Right hindlimb (tissue), 1 donor: ENCODE measurements at regions not wholly inside any gene's neighbourhood (a gene's known extent, or its start where the extent isn't known, plus 50 kb on each side); places are given as distances from the start of the nearest gene placed in this dataset.

Experiments
- DNase-seq: peaks from one replicate; pipeline ENCODE4 v3.0.0-alpha.2; 2018

GRCh38 chr19:31567776-31568175 is 218.5 kb upstream of the TSHZ3 start:
- no peak for DNase-seq

GRCh38 chr19:31568724-31569123 is 219.5 kb upstream of the TSHZ3 start:
- no peak for DNase-seq

GRCh38 chr19:31570718-31571117 is 221.5 kb upstream of the TSHZ3 start:
- no peak for DNase-seq

- no peak for DNase-seq
Measured at GRCh38 chr19:31572102-31572975, 223.1 kb upstream of the TSHZ3 start.

GRCh38 chr19:31572976-31573298 is 223.7 kb upstream of the TSHZ3 start:
- DNase-seq = no peak

- no peak for DNase-seq
Measured at GRCh38 chr19:31574251-31574973, 225.2 kb upstream of the TSHZ3 start.

GRCh38 chr19:31575846-31576335 is 226.7 kb upstream of the TSHZ3 start:
- no peak for DNase-seq

GRCh38 chr19:31578326-31578725 is 229.1 kb upstream of the TSHZ3 start:
- DNase-seq = no peak

DNA sequence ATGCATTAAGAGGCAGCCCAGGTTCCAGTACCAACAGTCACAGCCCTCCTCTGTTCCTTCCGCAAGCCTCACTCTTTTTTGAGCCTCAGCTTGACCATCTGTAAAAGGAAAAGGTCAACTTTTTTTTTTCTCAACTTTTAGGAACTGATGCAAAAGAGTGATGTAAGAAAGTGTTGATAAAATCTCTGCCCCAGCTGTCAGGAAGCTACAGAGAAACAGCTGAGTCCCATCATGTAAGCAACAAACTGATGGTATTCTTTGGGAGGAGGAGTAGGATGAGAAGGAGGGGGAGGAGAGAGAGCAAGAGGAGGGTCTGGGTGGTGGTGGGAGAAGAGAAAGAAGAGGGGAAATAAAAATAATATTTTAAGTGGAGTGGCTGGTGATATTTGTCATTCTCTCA is 233.9 kb upstream of the TSHZ3 start:
- DNase-seq = no peak

DNA sequence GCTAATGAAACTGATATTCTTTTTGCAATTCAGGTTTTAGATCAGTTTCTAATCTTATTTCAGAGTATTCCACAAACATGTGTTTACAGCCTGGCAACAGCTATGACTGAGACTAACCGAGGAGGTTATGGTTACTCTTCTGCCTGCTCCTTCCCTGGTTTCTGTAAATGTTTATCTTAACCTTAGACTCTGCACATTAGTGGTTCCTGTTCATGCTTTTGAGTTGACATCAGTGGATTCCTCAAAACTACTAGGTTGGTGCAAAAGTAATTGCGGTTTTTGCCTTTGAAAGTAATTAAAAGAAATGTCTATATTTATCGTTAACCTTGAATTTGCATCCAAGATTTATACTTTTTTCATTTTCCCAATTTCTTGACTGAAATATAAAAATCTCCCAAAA is 237.0 kb upstream of the TSHZ3 start:
- DNase-seq = no peak

GRCh38 chr19:31589109-31589508 is 239.9 kb upstream of the TSHZ3 start:
- no peak for DNase-seq

DNA sequence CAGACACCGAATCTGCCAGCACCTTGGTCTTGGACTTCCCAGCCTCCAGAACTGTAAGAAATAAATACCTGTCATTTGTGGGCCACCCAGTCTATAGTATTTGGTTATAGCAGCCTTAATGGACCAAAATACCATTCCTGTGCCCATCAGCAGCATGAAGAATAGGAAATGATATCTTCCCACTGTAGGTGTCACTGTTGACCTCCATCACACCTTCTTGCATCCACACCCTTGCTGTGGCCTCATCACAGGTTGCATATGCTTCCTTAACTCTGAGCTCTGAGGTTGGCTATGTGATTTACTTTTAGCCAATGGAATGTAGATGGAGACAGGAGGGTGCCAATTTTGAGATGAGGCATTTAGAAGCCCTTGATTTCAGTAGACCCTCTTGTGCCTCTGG is 242.0 kb upstream of the TSHZ3 start:
- no peak for DNase-seq

DNA sequence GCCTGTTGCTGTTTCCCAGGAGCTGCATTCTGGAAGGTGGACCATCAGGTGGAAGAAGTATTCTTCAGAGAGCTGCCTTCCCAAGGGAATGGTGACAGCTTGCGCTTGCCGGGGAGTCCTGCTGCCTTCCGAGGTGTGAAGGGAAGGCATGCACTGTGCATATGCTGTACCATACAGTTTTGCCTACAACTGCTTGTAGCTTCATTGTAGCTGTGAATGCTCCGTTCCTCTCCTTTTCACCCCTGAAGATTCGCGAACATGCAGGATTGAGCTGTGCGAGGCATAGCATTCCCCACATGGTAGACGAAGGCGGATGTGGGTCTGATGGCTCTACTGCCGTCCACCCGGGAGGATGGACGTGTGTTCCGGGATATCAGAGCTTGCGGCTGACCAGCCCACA is 243.2 kb upstream of the TSHZ3 start:
- no peak for DNase-seq

GRCh38 chr19:31594701-31595100 is 245.5 kb upstream of the TSHZ3 start:
- DNase-seq = no peak

- DNase-seq = no peak
Measured at GRCh38 chr19:31595521-31595920, 246.3 kb upstream of the TSHZ3 start.

DNA sequence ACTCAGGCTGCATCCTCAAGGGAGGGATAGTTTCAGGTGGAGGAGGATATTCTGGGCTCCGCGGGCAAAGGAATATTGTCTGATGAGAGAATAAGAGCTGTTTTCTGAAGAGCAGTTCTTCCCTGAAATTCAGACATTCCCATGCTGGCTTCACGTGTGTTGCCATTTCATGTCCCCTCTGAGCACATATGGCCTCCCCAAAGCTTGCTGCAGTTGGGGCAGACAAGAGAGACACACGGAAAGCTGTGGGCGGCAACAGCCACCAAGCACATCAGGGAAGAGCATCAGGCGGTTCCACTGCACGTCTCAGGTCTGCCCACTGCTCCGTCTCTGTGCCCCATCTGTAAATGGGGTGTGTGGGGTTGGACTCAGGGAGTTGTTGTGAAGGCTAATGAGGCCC is 247.5 kb upstream of the TSHZ3 start:
- DNase-seq = no peak

GRCh38 chr19:31597616-31598015 is 248.4 kb upstream of the TSHZ3 start:
- no peak for DNase-seq

DNA sequence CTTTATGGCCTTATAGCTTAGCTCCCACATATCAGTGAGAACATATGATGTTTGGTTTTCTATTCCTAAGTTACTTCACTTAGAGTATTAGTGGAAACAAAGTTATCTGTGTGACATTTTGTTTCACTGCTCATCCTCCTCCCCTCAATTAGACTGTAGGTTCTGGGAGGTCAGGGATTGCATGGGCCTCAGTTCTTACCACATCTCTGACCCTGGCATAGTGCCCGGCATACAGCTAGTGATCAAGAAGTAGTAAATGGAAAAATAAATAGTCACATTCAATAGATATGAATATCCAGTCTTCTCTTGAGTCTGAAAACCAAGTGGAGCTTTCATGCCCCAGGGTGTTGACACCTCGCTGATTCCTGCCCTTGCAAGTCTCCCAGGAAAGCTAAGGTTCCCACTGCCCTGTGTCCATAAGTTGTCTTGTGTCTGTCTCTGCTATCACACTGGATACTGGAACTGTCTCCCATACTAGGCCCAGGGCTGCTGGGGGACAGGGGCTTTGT is 249.5 kb upstream of the TSHZ3 start:
- no peak for DNase-seq

DNA sequence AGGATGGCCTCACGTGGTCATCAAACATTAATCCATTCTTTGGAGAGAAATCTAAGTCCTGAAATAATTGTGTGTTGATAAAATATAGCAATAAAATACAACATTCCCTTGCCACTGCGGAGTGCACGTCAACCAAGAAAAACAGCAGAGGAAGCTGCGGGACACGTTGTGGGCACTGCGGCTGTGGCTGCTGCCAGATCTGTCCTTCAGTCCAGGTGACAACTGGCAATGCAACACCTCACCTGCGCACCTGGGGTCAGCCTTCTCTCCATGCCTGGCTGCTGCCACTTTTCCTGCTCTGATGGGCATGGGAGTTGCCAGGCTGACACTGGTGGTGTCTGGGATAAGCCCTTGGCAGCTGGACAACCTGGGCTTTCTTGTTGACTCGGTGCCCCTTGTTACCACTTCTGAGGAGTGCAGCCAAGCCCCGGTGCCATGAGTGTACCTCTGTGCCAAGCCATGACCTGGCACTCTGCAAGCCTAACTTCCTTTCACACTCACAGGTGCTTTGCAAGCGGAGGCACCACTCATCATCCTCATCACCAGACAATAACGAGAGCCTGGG is 251.6 kb upstream of the TSHZ3 start:
- DNase-seq = no peak

DNA sequence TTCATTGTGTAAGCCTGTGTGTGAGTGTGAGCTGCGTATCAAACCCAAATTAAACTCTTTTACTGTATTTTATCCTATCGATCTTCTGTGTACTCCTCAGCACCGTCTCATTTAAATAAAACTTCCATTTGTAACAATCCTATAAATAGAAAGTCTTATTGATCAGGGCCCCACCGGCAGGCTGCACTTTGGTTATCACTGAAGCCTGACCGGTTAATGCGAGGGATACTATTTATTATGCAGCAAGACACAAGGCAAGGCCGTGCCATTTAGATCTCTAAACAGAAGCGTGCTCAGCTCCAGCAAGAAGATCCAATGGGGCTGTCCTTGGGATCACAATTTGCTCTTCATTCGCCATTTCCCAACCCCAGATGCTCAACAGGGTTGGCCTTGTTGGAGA is 252.6 kb upstream of the TSHZ3 start:
- no peak for DNase-seq

DNA sequence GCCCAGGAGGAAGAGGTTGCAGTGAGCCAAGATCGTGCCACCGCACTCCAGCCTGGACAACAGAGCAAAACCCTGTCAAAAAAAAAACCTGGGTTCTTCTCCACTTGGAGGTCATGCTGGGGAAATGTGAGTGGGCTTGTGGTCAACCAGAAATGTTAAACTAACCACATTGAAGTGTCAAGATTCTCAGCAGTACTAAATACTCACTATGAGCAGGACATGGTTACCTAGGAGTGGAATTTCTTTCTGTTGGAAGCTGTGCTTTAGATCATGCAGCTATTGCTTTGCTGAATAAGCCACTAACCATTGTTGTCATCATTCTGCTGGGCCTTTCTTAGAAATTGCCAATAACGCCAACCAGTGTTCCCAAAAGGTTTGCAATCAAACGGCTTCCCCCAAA is 253.3 kb upstream of the TSHZ3 start:
- no peak for DNase-seq

GRCh38 chr19:31604493-31605040 is 255.3 kb upstream of the TSHZ3 start:
- DNase-seq = no peak

GRCh38 chr19:31610018-31610417 is 260.8 kb upstream of the TSHZ3 start:
- DNase-seq = no peak
